ENCODE measurements at regions not wholly inside any gene's neighbourhood (a gene's known extent, or its start where the extent isn't known, plus 50 kb on each side); places are given as distances from the start of the nearest gene placed in this dataset.

- no peak for DNase-seq
Observed at GRCh38 chr4:65102419-65102818, 567.9 kb downstream of the EPHA5 start.

- peak; percentile 88 for DNase-seq
Observed at GRCh38 chr4:65096630-65097029, 573.7 kb downstream of the EPHA5 start.

- peak; percentile 64 for DNase-seq
Observed at GRCh38 chr4:65089666-65090065, 580.6 kb downstream of the EPHA5 start.

- peak; percentile 69 for DNase-seq
Observed at GRCh38 chr4:65083076-65083475, 587.2 kb downstream of the EPHA5 start.

GRCh38 chr4:65071564-65071963 lies 598.7 kb downstream of the EPHA5 start:
- DNase-seq, result no peak

GRCh38 chr4:65069177-65069576 lies 601.1 kb downstream of the EPHA5 start:
- no peak for DNase-seq

- no peak for DNase-seq
Observed at GRCh38 chr4:65066106-65066505, 604.2 kb downstream of the EPHA5 start.

- no peak for DNase-seq
Observed at GRCh38 chr4:65063601-65064000, 606.7 kb downstream of the EPHA5 start.

GRCh38 chr4:65050786-65051185 lies 619.5 kb downstream of the EPHA5 start:
- peak; percentile 91 for DNase-seq

- peak; percentile 39 for DNase-seq
Observed at GRCh38 chr4:65046192-65047133, 623.8 kb downstream of the EPHA5 start.

- peak; percentile 41 for DNase-seq
Observed at GRCh38 chr4:65033899-65034298, 624.6 kb upstream of the TECRL start.

- DNase-seq, result no peak
Observed at GRCh38 chr4:65028592-65028991, 619.3 kb upstream of the TECRL start.

- DNase-seq, result peak; percentile 80
Observed at GRCh38 chr4:65023883-65024670, 614.8 kb upstream of the TECRL start.

- peak; percentile 81 for DNase-seq
Observed at GRCh38 chr4:65023081-65023480, 613.8 kb upstream of the TECRL start.

- peak; percentile 73 for DNase-seq
Observed at GRCh38 chr4:65021737-65022136, 612.5 kb upstream of the TECRL start.

GRCh38 chr4:65021149-65021548 lies 611.9 kb upstream of the TECRL start:
- DNase-seq, result peak; percentile 64

- DNase-seq, result peak; percentile 70
Observed at GRCh38 chr4:65019775-65020174, 610.5 kb upstream of the TECRL start.

GRCh38 chr4:65018313-65018712 lies 609.1 kb upstream of the TECRL start:
- DNase-seq, result no peak

- no peak for DNase-seq
Observed at GRCh38 chr4:65014078-65014477, 604.8 kb upstream of the TECRL start.

- peak; percentile 78 for DNase-seq
Observed at GRCh38 chr4:65007841-65008439, 598.7 kb upstream of the TECRL start.

- DNase-seq, result no peak
Observed at GRCh38 chr4:64975177-64975576, 565.9 kb upstream of the TECRL start.

- no peak for DNase-seq
Observed at GRCh38 chr4:64969081-64969480, 559.8 kb upstream of the TECRL start.

- DNase-seq, result no peak
Observed at GRCh38 chr4:64967286-64967685, 558.0 kb upstream of the TECRL start.
